ENCODE measurements at regions not wholly inside any gene's neighbourhood (a gene's known extent, or its start where the extent isn't known, plus 50 kb on each side); places are given as distances from the start of the nearest gene placed in this dataset.

GRCh38 chr14:94691660-94692034 is 78.3 kb downstream of the GSC start:
- TF ChIP-seq, protein P1, sequence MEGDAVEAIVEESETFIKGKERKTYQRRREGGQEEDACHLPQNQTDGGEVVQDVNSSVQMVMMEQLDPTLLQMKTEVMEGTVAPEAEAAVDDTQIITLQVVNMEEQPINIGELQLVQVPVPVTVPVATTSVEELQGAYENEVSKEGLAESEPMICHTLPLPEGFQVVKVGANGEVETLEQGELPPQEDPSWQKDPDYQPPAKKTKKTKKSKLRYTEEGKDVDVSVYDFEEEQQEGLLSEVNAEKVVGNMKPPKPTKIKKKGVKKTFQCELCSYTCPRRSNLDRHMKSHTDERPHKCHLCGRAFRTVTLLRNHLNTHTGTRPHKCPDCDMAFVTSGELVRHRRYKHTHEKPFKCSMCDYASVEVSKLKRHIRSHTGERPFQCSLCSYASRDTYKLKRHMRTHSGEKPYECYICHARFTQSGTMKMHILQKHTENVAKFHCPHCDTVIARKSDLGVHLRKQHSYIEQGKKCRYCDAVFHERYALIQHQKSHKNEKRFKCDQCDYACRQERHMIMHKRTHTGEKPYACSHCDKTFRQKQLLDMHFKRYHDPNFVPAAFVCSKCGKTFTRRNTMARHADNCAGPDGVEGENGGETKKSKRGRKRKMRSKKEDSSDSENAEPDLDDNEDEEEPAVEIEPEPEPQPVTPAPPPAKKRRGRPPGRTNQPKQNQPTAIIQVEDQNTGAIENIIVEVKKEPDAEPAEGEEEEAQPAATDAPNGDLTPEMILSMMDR (IDR thresholded peaks at IDR 0.05), result no peak
- no peak for TF ChIP-seq POLR2A (IDR thresholded peaks at IDR 0.05)
